PC-3 (cell line): ENCODE measurements at regions not wholly inside any gene's neighbourhood (a gene's known extent, or its start where the extent isn't known, plus 50 kb on each side); places are given as distances from the start of the nearest gene placed in this dataset.

Experiments used
- ATAC-seq: fragments of 200-7000 bp; cut with Tn5 transposase; 2 replicates; pipeline ENCODE4 v1.9.1; 2020; ENCODE audit warnings: mild to moderate bottlenecking, moderate library complexity
- BruUV-seq: library from RNA; stranded (reverse); fragments of 400-500 nt; replicated peaks from 2 replicates; lab custom pipeline; 2021; lab: Mats Ljungman, UMichigan
- CTCF ChIA-PET: fragments of 300-600 bp; sonication (Branson Sonifier 250); formaldehyde crosslinking; loops from one replicate; lab custom pipeline; 2022; ENCODE audit warnings: antibody characterized with exemption; lab: Charles Lee
- POLR2A ChIA-PET: fragments of 300-600 bp; sonication (Branson Sonifier 250); formaldehyde crosslinking; loops from one replicate; lab custom pipeline; 2022; ENCODE audit warnings: antibody characterized with exemption; ENCODE audit not compliant: unreplicated experiment; lab: Charles Lee
- DNase-seq: peaks from one replicate; pipeline ENCODE4 v3.0.0-alpha.2; 2015
- H2AFZ ChIP-seq: fragments of 300-600 bp; sonication (generic); 2 replicates; pipeline ENCODE4 v1.6.0; 2016; ENCODE audit warnings: antibody characterized with exemption, low read length
- H3F3A ChIP-seq: fragments of 300-600 bp; sonication (generic); one replicate; pipeline ENCODE4 v1.6.0; 2017; ENCODE audit warnings: antibody characterized with exemption, low read length, control low read depth, mild to moderate bottlenecking; ENCODE audit not compliant: unreplicated experiment
- H3K27ac ChIP-seq: fragments of 300-600 bp; sonication (generic); 2 replicates; pipeline ENCODE4 v1.5.1; 2016; ENCODE audit warnings: mild to moderate bottlenecking, low read length
- H3K27me3 ChIP-seq: fragments of 300-600 bp; sonication (generic); 2 replicates; pipeline ENCODE4 v1.6.1; 2016; ENCODE audit warnings: low read length, mixed read lengths
- H3K36me3 ChIP-seq: fragments of 300-600 bp; sonication (generic); 2 replicates; pipeline ENCODE4 v1.6.1; 2016; ENCODE audit warnings: low read depth, mixed run types, low read length, mixed read lengths
- H3K4me1 ChIP-seq: fragments of 300-600 bp; sonication (generic); 2 replicates; pipeline ENCODE4 v1.5.1; 2016; ENCODE audit warnings: low read length; ENCODE audit not compliant: insufficient read depth
- H3K4me2 ChIP-seq: fragments of 300-600 bp; sonication (generic); 2 replicates; pipeline ENCODE4 v1.6.0; 2016; ENCODE audit warnings: low read length
- H3K4me3 ChIP-seq: fragments of 300-600 bp; sonication (generic); 2 replicates; pipeline ENCODE4 v1.5.1; 2016; ENCODE audit warnings: mild to moderate bottlenecking, low read length, mixed read lengths
- H3K79me2 ChIP-seq: fragments of 300-600 bp; sonication (generic); 2 replicates; pipeline ENCODE4 v1.6.1; 2017; ENCODE audit warnings: low read length, mixed read lengths
- H3K9ac ChIP-seq: fragments of 300-600 bp; sonication (generic); 2 replicates; pipeline ENCODE4 v1.6.0; 2016; ENCODE audit warnings: mild to moderate bottlenecking, low read length
- H3K9me2 ChIP-seq: fragments of 300-600 bp; sonication (generic); replicated peaks from 2 replicates; pipeline ENCODE4 v1.6.1; 2016; ENCODE audit warnings: mixed run types, low read length, mixed read lengths
- H3K9me3 ChIP-seq: fragments of 300-600 bp; sonication (generic); 2 replicates; pipeline ENCODE4 v1.6.1; 2016; ENCODE audit warnings: low read length, mixed read lengths
- H4K20me1 ChIP-seq: fragments of 300-600 bp; sonication (generic); 2 replicates; pipeline ENCODE4 v1.6.1; 2016; ENCODE audit warnings: low read length, mixed read lengths
- CTCF ChIP-seq: fragments of 300-600 bp; sonication (generic); conservative IDR thresholded peaks from 2 replicates; pipeline ENCODE4 v1.5.1; 2017; ENCODE audit warnings: antibody characterized with exemption, low read depth, mild to moderate bottlenecking, low read length
- EZH2 ChIP-seq: fragments of 300-600 bp; sonication (generic); IDR thresholded peaks from one replicate; pipeline ENCODE4 v1.6.1; 2017; ENCODE audit warnings: antibody characterized with exemption, mild to moderate bottlenecking, low read length; ENCODE audit not compliant: unreplicated experiment
- EZH2phosphoT487 ChIP-seq: fragments of 300-600 bp; sonication (generic); IDR thresholded peaks from 2 replicates; pipeline ENCODE4 v1.6.1; 2018; ENCODE audit warnings: mild to moderate bottlenecking, antibody characterized with exemption, low read length, borderline replicate concordance
- intact Hi-C: fragments of 100-400 bp; cut with micrococcal nuclease; formaldehyde crosslinking; loops from 2 replicates; pipeline ENCODE4 v1.9.0; 2023

- ChIA-PET POLR2A (no interaction called here), CTCF (no interaction called here)
- Histone ChIP-seq H3K4me1 (no peaks in the 10 kb centered on the region), H3K4me3 (no peak overlapping the region), H3K27ac (no peak overlapping the region), H3K4me2 (no peak overlapping the region), H3K27me3 (no peaks in the 10 kb centered on the region), H3K9me3 (no peaks in the 10 kb centered on the region), H3K36me3 (no peaks in the 10 kb centered on the region), H3F3A (no peaks in the 10 kb centered on the region), H4K20me1 (no peaks in the 10 kb centered on the region), H2AFZ (no peak overlapping the region), H3K79me2 (no peaks in the 10 kb centered on the region), H3K9ac (no peak overlapping the region), H3K9me2 (no peaks in the 10 kb centered on the region)
- DNase-seq (no peak), ATAC-seq (no peak)
- intact Hi-C loops = no loop called here
- BruUV-seq = no TSS peak
- no peak for TF ChIP-seq CTCF
- TF ChIP-seq EZH2phosphoT487 = no peak
- TF ChIP-seq EZH2 = no peak
Measured at GRCh38 chr3:87390821-87391220, 114.4 kb upstream of the POU1F1 start.

GRCh38 chr3:87390353-87390752 is 114.0 kb upstream of the POU1F1 start:
- no peaks in the 10 kb centered on the region for H3K4me1 ChIP-seq
- BruUV-seq = no TSS peak
- ATAC-seq = no peak
- H3K9me3 ChIP-seq = no peaks in the 10 kb centered on the region
- no peak for DNase-seq
- POLR2A ChIA-PET = no interaction called here
- H3K9ac ChIP-seq = no peak overlapping the region
- no peak overlapping the region for H2AFZ ChIP-seq
- H3K4me3 ChIP-seq = no peak overlapping the region
- TF ChIP-seq EZH2phosphoT487 (no peak), CTCF (no peak), EZH2 (no peak)
- CTCF ChIA-PET = no interaction called here
- H3K36me3 ChIP-seq = no peaks in the 10 kb centered on the region
- no peaks in the 10 kb centered on the region for H3K27me3 ChIP-seq
- H3K79me2 ChIP-seq = no peaks in the 10 kb centered on the region
- intact Hi-C loops = no loop called here
- no peak overlapping the region for H3K27ac ChIP-seq
- no peaks in the 10 kb centered on the region for H4K20me1 ChIP-seq
- no peaks in the 10 kb centered on the region for H3F3A ChIP-seq
- no peak overlapping the region for H3K4me2 ChIP-seq
- no peaks in the 10 kb centered on the region for H3K9me2 ChIP-seq

DNA sequence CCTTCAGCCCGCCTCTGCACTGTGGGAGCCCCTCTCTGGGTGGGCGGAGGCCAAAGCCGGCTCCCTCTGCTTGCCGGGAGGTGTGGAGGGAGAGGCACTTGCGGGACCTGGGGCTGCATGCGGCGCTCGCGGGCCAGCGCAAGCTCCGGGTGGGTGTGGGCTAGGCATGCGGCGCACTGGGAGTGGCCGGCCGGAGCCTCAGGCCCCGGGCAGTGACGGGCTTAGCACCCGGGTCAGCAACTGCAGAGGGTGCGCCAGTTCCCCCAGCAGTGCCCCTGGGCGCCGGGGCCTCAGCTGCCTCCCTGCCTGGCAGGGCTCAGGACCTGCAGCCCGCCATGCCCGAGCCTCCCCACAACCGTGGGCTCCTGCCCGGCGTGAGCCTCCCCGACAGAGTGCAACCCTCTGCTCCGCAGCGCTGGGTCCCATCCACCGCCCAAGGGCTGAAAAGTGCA is 98.9 kb upstream of the POU1F1 start:
- no TSS peak for BruUV-seq
- intact Hi-C loops = no loop called here
- ChIA-PET POLR2A (no interaction called here), CTCF (no interaction called here)
- Histone ChIP-seq H3K36me3 (no peaks in the 10 kb centered on the region), H3K9me3 (no peaks in the 10 kb centered on the region), H3K9ac (no peak overlapping the region), H3K79me2 (no peaks in the 10 kb centered on the region), H3K4me1 (peaks cover 3% of the 10 kb centered on the region; the same call in 1 of the 2 replicates), H3K9me2 (no peaks in the 10 kb centered on the region), H3K4me2 (no peak overlapping the region), H3K27me3 (no peaks in the 10 kb centered on the region), H3F3A (no peaks in the 10 kb centered on the region), H2AFZ (no peak overlapping the region), H3K4me3 (no peak overlapping the region), H3K27ac (no peak overlapping the region), H4K20me1 (no peaks in the 10 kb centered on the region)
- DNase-seq (no peak), ATAC-seq (no peak)
- no peak for TF ChIP-seq EZH2
- TF ChIP-seq CTCF = no peak
- TF ChIP-seq EZH2phosphoT487 = no peak
